ENCODE measurements at regions not wholly inside any gene's neighbourhood (a gene's known extent, or its start where the extent isn't known, plus 50 kb on each side); places are given as distances from the start of the nearest gene placed in this dataset.
A peak's percentile ranks its signal among the peaks of the same experiment; 100 is the strongest.
"Not testable (repeated sequence)": the region's sequence is repeated elsewhere in the genome, so short reads cannot be mapped to it uniquely, and the experiment has no call there.

DNA sequence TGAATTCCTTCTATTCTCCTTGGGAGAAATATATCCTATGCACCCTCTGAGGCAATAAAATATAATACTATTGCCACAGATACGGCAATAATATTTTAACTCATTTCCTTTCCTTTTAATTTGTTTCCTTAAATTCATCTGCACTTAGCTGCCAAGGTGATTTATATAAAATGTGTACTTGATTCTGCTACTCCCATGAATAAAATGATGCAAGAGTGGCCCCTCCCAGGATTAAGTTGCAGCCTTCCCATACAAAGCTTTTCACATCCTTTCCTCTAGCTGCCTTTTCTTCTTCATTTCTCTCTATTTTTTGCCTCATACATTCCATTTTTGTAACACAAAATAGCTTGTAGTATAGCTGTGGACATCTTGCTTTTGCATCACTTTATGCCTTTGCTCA, 464.1 kb upstream of the ZEB2 start:
- no peak for DNase-seq
- Histone ChIP-seq H3K27ac (ENCODE audit: low read length) (no peak overlapping the region), H3K27me3 (ENCODE audit: control insufficient read depth, insufficient read depth, low read length) (no peaks in the 10 kb centered on the region), H3K4me1 (ENCODE audit: control insufficient read depth, insufficient read depth, low read length) (no peaks in the 10 kb centered on the region), H3K36me3 (ENCODE audit: control insufficient read depth, insufficient read depth, low read length) (no peaks in the 10 kb centered on the region), H3K9me3 (replicated peaks; ENCODE audit: control insufficient read depth, low read depth, low read length) (peaks cover 8% of the 10 kb centered on the region), H3K4me3 (ENCODE audit: low read length) (no peak overlapping the region)
- no CpG with 5 or more reads among the region's 1 CpG for WGBS (ENCODE audit: insufficient coverage)

DNA sequence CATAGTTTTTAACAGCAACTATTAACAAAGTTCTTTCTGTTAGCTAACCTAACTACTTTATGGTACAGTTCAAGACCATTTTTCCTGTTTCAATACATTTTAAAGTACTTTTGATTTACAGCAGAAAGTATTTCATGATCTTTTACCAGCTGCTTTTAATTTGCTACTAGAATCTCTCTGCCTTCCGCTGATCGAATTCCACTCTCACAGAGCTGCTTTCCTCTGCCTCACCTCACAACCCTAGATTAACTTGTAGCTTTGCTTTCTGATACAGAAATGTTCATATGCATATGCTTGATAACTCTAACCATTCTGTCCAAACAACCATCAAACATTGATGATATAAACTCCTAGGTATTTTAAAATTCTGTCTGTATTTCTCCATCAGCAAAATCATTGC, 463.2 kb upstream of the ZEB2 start:
- H3K4me1 ChIP-seq (ENCODE audit: control insufficient read depth, insufficient read depth, low read length) = no peaks in the 10 kb centered on the region
- 40% methylated on average over 2 of the region's 2 CpGs for WGBS (ENCODE audit: insufficient coverage)
- H3K4me3 ChIP-seq (ENCODE audit: low read length) = no peak overlapping the region
- H3K27ac ChIP-seq (ENCODE audit: low read length) = no peak overlapping the region
- no peaks in the 10 kb centered on the region for H3K36me3 ChIP-seq (ENCODE audit: control insufficient read depth, insufficient read depth, low read length)
- peaks cover 8% of the 10 kb centered on the region for H3K9me3 ChIP-seq (replicated peaks; ENCODE audit: control insufficient read depth, low read depth, low read length)
- no peaks in the 10 kb centered on the region for H3K27me3 ChIP-seq (ENCODE audit: control insufficient read depth, insufficient read depth, low read length)
- peak; percentile 14 for DNase-seq

DNA sequence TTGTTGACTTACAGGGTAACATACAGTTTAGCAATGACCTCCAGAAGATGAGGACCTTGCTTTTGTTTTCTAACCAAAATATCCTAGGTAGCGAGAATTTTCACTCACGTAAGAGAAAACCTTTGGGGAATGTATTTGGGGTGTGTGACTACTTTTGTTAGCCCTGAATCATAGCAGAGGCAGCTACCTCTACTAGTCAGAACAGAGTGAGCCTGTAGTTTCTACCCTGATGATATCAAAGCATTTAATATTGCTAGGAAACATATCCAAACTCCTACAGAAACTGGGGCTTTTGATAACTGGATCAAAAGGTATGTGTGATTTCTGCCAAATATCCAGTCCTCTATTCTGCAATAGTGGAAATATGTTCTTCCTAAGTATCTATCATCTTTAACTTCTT, 462.6 kb upstream of the ZEB2 start:
- no peaks in the 10 kb centered on the region for H3K36me3 ChIP-seq (ENCODE audit: control insufficient read depth, insufficient read depth, low read length)
- H3K9me3 ChIP-seq (replicated peaks; ENCODE audit: control insufficient read depth, low read depth, low read length) = peaks cover 8% of the 10 kb centered on the region
- H3K27me3 ChIP-seq (ENCODE audit: control insufficient read depth, insufficient read depth, low read length) = no peaks in the 10 kb centered on the region
- H3K4me3 ChIP-seq (ENCODE audit: low read length) = no peak overlapping the region
- no peaks in the 10 kb centered on the region for H3K4me1 ChIP-seq (ENCODE audit: control insufficient read depth, insufficient read depth, low read length)
- WGBS (ENCODE audit: insufficient coverage) = no CpG with 5 or more reads among the region's 2 CpGs
- no peak for DNase-seq
- no peak overlapping the region for H3K27ac ChIP-seq (ENCODE audit: low read length)

DNA sequence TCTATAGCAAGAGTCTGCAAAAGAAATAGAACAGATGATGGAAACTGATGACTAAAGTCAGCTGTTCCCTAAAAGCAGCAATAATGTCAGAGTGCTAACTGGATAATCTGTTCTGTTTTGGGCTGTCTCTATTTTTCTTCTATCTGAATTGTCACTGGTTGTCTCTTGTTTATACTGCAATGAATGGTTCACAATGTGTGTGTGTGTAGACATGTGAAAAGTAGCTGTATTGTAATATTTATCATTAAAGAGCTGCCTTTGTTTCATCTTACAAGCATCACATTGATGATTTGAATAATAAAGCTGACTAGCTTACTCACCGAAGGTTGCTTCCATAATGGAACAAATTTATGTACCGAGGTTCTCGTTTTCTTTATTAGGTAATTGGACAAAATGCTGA, 456.0 kb upstream of the ZEB2 start:
- WGBS (ENCODE audit: insufficient coverage) = no CpG with 5 or more reads among the region's 3 CpGs

DNA sequence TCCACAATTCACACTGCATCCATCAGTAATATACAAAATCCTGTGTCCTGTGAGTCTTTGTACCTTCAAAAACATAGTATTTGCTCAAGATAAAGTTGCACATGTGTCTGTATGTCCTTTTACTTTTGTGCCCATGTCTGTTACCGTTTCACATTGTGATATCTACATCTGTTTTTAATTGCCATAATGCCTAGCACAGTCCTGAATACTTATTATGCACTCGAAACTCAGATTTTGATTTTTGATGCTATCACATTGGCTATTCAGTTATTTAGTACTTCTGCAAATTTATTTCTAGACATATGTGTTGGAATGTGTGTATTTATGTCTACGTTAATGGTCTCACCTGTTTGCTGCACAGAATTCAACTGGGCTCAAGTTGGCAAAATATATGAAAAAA, 452.8 kb upstream of the ZEB2 start:
- no peaks in the 10 kb centered on the region for H3K4me1 ChIP-seq (ENCODE audit: control insufficient read depth, insufficient read depth, low read length)
- no peaks in the 10 kb centered on the region for H3K27me3 ChIP-seq (ENCODE audit: control insufficient read depth, insufficient read depth, low read length)
- DNase-seq = no peak
- 20% methylated on average over 1 of the region's 3 CpGs for WGBS (ENCODE audit: insufficient coverage)
- no peak overlapping the region for H3K4me3 ChIP-seq (ENCODE audit: low read length)
- peaks cover 5% of the 10 kb centered on the region for H3K9me3 ChIP-seq (replicated peaks; ENCODE audit: control insufficient read depth, low read depth, low read length)
- H3K36me3 ChIP-seq (ENCODE audit: control insufficient read depth, insufficient read depth, low read length) = no peaks in the 10 kb centered on the region
- H3K27ac ChIP-seq (ENCODE audit: low read length) = no peak overlapping the region

More for the DNA sequence above, 456.0 kb upstream of the ZEB2 start:
- H3K4me1 ChIP-seq (ENCODE audit: control insufficient read depth, insufficient read depth, low read length) = no peaks in the 10 kb centered on the region
- no peak overlapping the region for H3K27ac ChIP-seq (ENCODE audit: low read length)
- H3K4me3 ChIP-seq (ENCODE audit: low read length) = no peak overlapping the region
- no peaks in the 10 kb centered on the region for H3K27me3 ChIP-seq (ENCODE audit: control insufficient read depth, insufficient read depth, low read length)
- no peaks in the 10 kb centered on the region for H3K36me3 ChIP-seq (ENCODE audit: control insufficient read depth, insufficient read depth, low read length)
- DNase-seq = no peak
- H3K9me3 ChIP-seq (replicated peaks; ENCODE audit: control insufficient read depth, low read depth, low read length) = no peaks in the 10 kb centered on the region

DNA sequence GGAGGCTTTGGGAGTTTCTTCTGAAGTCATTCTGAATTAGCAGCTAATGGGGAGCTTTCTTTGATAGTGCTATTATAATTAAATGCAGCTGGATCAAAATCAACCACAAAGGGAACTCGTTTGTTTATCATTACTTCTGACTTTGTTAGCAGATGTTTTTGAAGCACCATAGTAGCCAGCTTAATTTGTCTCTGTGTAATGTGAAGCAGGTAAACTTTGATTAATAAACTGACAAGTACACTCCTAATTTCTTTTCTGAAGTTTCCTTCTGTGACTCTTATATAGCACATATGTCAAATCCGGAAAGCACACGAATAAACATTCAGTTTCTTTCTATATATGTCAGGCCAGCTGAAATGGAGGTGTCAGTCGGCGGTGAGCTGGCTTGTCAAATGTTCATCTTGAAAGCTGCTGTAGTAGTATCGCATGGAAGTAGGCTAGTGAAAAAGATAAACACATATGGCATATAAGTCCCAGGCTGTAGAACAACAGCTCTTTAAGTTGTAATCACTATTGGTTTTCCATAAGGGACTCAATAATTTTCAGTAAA, 451.9 kb upstream of the ZEB2 start:
- H3K4me1 ChIP-seq (ENCODE audit: control insufficient read depth, insufficient read depth, low read length) = no peaks in the 10 kb centered on the region
- DNase-seq = no peak
- H3K4me3 ChIP-seq (ENCODE audit: low read length) = no peak overlapping the region
- H3K27me3 ChIP-seq (ENCODE audit: control insufficient read depth, insufficient read depth, low read length) = no peaks in the 10 kb centered on the region
- no CpG with 5 or more reads among the region's 6 CpGs for WGBS (ENCODE audit: insufficient coverage)
- H3K27ac ChIP-seq (ENCODE audit: low read length) = no peak overlapping the region
- H3K36me3 ChIP-seq (ENCODE audit: control insufficient read depth, insufficient read depth, low read length) = no peaks in the 10 kb centered on the region
- peaks cover 5% of the 10 kb centered on the region for H3K9me3 ChIP-seq (replicated peaks; ENCODE audit: control insufficient read depth, low read depth, low read length)

DNA sequence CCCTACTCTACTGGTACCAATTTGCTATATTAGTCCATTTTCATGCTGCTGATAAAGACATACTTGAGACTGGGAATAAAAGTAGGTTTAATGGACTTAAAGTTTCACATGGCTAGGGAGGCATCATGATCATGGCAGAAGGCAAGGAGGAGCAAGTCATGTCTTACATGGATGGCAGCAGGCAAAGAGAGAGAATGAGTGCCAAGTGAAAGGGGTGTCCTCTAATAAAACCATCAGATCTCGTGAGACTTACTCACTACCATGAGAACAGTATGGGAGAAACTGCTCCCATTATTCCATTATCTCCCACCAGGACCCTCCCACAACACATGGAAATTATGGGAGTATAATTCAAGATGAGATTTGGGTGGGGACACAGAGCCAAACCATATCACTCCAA, 450.5 kb upstream of the ZEB2 start:
- not testable (repeated sequence) for H3K27ac ChIP-seq (ENCODE audit: low read length); H3K27me3 ChIP-seq (ENCODE audit: control insufficient read depth, insufficient read depth, low read length); DNase-seq; H3K4me3 ChIP-seq (ENCODE audit: low read length); H3K4me1 ChIP-seq (ENCODE audit: control insufficient read depth, insufficient read depth, low read length); H3K9me3 ChIP-seq (replicated peaks; ENCODE audit: control insufficient read depth, low read depth, low read length); H3K36me3 ChIP-seq (ENCODE audit: control insufficient read depth, insufficient read depth, low read length)
- no CpG with 5 or more reads among the region's 1 CpG for WGBS (ENCODE audit: insufficient coverage)

DNA sequence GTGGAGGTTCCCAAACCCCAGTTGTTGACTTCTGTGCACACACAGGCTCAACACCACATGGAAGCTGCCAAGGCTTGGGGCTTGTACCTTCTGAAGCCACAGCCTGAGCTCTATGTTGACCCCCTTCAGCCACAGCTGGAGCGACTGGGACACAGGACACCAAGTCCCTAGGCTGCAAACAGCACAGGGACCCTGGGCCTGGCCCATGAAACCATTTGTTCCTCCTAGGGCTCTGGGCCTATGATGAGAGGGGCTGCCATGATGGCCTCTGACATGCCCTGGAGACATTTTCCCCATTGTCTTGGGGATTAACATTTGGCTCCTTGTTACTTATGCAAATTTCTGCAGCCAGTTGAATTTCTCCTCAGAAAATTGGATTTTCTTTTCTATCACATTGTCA, 449.6 kb upstream of the ZEB2 start:
- not testable (repeated sequence) for H3K36me3 ChIP-seq (ENCODE audit: control insufficient read depth, insufficient read depth, low read length); H3K27me3 ChIP-seq (ENCODE audit: control insufficient read depth, insufficient read depth, low read length); H3K27ac ChIP-seq (ENCODE audit: low read length); H3K9me3 ChIP-seq (replicated peaks; ENCODE audit: control insufficient read depth, low read depth, low read length); DNase-seq; H3K4me1 ChIP-seq (ENCODE audit: control insufficient read depth, insufficient read depth, low read length); H3K4me3 ChIP-seq (ENCODE audit: low read length)
- 92% methylated on average over 1 of the region's 1 CpG for WGBS (ENCODE audit: insufficient coverage)

DNA sequence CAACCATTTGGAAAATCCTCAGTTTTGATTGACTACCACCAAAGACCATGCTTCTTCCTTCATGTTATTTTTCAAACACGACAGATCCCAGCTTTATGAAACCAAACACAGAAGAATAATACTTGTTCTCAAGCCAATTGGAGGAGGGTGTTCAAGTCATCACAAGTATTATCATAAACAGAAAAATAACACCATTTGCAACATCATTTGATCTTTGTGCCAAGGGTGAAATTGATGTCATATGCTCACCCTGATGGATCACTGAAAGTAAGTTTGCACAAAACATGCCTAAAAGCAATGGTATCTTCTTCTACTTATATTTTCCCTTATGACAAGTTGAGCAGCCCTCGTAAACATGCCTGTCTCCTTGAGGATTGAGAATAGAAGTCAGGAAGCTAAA, 448.0 kb upstream of the ZEB2 start:
- H3K27me3 ChIP-seq (ENCODE audit: control insufficient read depth, insufficient read depth, low read length) = no peaks in the 10 kb centered on the region
- WGBS (ENCODE audit: insufficient coverage) = no CpG with 5 or more reads among the region's 2 CpGs
- peaks cover 8% of the 10 kb centered on the region for H3K9me3 ChIP-seq (replicated peaks; ENCODE audit: control insufficient read depth, low read depth, low read length)
- DNase-seq = no peak
- H3K4me1 ChIP-seq (ENCODE audit: control insufficient read depth, insufficient read depth, low read length) = no peaks in the 10 kb centered on the region
- no peak overlapping the region for H3K27ac ChIP-seq (ENCODE audit: low read length)
- no peak overlapping the region for H3K4me3 ChIP-seq (ENCODE audit: low read length)
- no peaks in the 10 kb centered on the region for H3K36me3 ChIP-seq (ENCODE audit: control insufficient read depth, insufficient read depth, low read length)

DNA sequence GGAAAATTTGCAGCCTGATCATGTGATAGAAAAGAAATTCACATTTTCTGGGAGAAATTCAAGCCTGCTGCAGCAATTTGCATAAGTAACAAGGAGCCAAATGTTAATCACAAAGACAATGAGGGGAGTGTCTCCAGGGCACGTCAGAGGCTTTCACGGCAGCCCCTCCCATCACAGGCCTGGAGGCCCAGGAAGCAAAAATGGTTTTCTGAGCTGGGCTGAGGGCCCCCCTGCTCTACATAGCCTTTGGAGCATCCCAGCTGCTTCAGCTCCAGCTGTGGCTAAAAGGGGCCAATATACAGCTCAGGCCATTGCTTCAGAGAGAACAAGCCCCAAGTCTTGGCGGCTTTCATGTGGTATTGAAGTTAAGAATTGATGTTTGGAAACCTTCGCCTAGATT, 445.3 kb upstream of the ZEB2 start:
- H3K4me1 ChIP-seq (ENCODE audit: control insufficient read depth, insufficient read depth, low read length) = no peaks in the 10 kb centered on the region
- H3K27me3 ChIP-seq (ENCODE audit: control insufficient read depth, insufficient read depth, low read length) = no peaks in the 10 kb centered on the region
- no peaks in the 10 kb centered on the region for H3K36me3 ChIP-seq (ENCODE audit: control insufficient read depth, insufficient read depth, low read length)
- no peak overlapping the region for H3K4me3 ChIP-seq (ENCODE audit: low read length)
- no peak for DNase-seq
- WGBS (ENCODE audit: insufficient coverage) = 90% methylated on average over 4 of the region's 4 CpGs
- H3K27ac ChIP-seq (ENCODE audit: low read length) = no peak overlapping the region
- H3K9me3 ChIP-seq (replicated peaks; ENCODE audit: control insufficient read depth, low read depth, low read length) = peaks cover 8% of the 10 kb centered on the region

DNA sequence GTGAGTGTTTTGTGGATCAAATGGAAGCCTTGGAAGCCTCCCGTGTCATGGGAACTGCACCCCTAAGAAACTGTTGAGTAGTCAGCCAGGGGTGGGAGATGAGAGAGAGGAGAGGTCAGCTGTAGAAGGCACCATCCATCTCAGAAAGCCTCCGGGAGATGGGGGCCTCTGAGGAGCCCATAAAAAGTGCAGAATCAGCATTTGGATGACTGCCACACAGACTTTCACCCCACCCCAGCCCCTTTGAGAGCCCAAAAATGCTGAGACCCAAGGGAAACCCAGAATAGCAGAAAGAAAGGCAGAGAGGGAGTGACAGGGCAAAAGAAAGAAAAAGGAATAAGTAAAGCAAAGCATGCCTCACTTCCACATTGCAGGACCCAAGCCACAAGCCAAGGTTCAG, 443.1 kb upstream of the ZEB2 start:
- H3K27ac ChIP-seq (ENCODE audit: low read length) = no peak overlapping the region
- peaks cover 4% of the 10 kb centered on the region for H3K9me3 ChIP-seq (replicated peaks; ENCODE audit: control insufficient read depth, low read depth, low read length)
- H3K27me3 ChIP-seq (ENCODE audit: control insufficient read depth, insufficient read depth, low read length) = no peaks in the 10 kb centered on the region
- no peak for DNase-seq
- 100% methylated on average over 1 of the region's 2 CpGs for WGBS (ENCODE audit: insufficient coverage)
- H3K36me3 ChIP-seq (ENCODE audit: control insufficient read depth, insufficient read depth, low read length) = no peaks in the 10 kb centered on the region
- no peaks in the 10 kb centered on the region for H3K4me1 ChIP-seq (ENCODE audit: control insufficient read depth, insufficient read depth, low read length)
- H3K4me3 ChIP-seq (ENCODE audit: low read length) = no peak overlapping the region

Data from muscle of leg (tissue), 3 donors.